ENCODE measurements at regions not wholly inside any gene's neighbourhood (a gene's known extent, or its start where the extent isn't known, plus 50 kb on each side); places are given as distances from the start of the nearest gene placed in this dataset.
A peak's percentile ranks its signal among the peaks of the same experiment; 100 is the strongest.

- TF ChIP-seq, protein P1, sequence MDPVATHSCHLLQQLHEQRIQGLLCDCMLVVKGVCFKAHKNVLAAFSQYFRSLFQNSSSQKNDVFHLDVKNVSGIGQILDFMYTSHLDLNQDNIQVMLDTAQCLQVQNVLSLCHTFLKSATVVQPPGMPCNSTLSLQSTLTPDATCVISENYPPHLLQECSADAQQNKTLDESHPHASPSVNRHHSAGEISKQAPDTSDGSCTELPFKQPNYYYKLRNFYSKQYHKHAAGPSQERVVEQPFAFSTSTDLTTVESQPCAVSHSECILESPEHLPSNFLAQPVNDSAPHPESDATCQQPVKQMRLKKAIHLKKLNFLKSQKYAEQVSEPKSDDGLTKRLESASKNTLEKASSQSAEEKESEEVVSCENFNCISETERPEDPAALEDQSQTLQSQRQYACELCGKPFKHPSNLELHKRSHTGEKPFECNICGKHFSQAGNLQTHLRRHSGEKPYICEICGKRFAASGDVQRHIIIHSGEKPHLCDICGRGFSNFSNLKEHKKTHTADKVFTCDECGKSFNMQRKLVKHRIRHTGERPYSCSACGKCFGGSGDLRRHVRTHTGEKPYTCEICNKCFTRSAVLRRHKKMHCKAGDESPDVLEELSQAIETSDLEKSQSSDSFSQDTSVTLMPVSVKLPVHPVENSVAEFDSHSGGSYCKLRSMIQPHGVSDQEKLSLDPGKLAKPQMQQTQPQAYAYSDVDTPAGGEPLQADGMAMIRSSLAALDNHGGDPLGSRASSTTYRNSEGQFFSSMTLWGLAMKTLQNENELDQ (tag by site-specific recombination; IDR thresholded peaks at IDR 0.05; ENCODE audit: low read depth), result no peak
- TF ChIP-seq SP7 (tag by site-specific recombination; IDR thresholded peaks at IDR 0.05) (peak; percentile 76; the same call in 1 of the 2 replicates), ZNF184 (tag by site-specific recombination; IDR thresholded peaks at IDR 0.05) (no peak), ZNF433 (tag by site-specific recombination; IDR thresholded peaks at IDR 0.05; ENCODE audit: low read depth) (no peak), ZNF530 (tag by site-specific recombination; IDR thresholded peaks at IDR 0.05; ENCODE audit: low read depth) (no peak), ZNF501 (tag by site-specific recombination; IDR thresholded peaks at IDR 0.05) (no peak), ZFP41 (tag by site-specific recombination; IDR thresholded peaks at IDR 0.05; ENCODE audit: borderline replicate concordance) (no peak), ZNF19 (tag by site-specific recombination; IDR thresholded peaks at IDR 0.05; ENCODE audit: low read depth) (no peak), ZNF274 (IDR thresholded peaks at IDR 0.05; ENCODE audit: low read length) (no peak), ZNF274 (tag by site-specific recombination; IDR thresholded peaks at IDR 0.05; ENCODE audit: borderline replicate concordance) (no peak), AEBP2 (tag by site-specific recombination; IDR thresholded peaks at IDR 0.05; ENCODE audit: borderline replicate concordance) (no peak), ZNF785 (tag by site-specific recombination; IDR thresholded peaks at IDR 0.05) (no peak), ZNF266 (tag by site-specific recombination; IDR thresholded peaks at IDR 0.05; ENCODE audit: low read depth) (no peak), ZNF391 (tag by site-specific recombination; IDR thresholded peaks at IDR 0.05; ENCODE audit: borderline replicate concordance, low read depth) (no peak), ZNF747 (tag by site-specific recombination; IDR thresholded peaks at IDR 0.05) (no peak), YY1 (tag by site-specific recombination; IDR thresholded peaks at IDR 0.05) (no peak), ZFP3 (tag by site-specific recombination; IDR thresholded peaks at IDR 0.05; ENCODE audit: low read depth) (no peak), ZEB2 (tag by site-specific recombination; IDR thresholded peaks at IDR 0.05) (peak; percentile 83), ZNF311 (tag by site-specific recombination; IDR thresholded peaks at IDR 0.05; ENCODE audit: borderline replicate concordance) (no peak), ZNF121 (tag by site-specific recombination; IDR thresholded peaks at IDR 0.05) (no peak), CTCF (tag by site-specific recombination; IDR thresholded peaks at IDR 0.05) (no peak), KLF9 (tag by site-specific recombination; IDR thresholded peaks at IDR 0.05; ENCODE audit: low read depth) (0 out of 2 replicates have a peak, but pooled peaks have one; percentile 26), ZNF18 (tag by site-specific recombination; IDR thresholded peaks at IDR 0.05) (no peak), ZNF398 (tag by site-specific recombination; IDR thresholded peaks at IDR 0.05) (no peak)
- TF ChIP-seq, protein P2, sequence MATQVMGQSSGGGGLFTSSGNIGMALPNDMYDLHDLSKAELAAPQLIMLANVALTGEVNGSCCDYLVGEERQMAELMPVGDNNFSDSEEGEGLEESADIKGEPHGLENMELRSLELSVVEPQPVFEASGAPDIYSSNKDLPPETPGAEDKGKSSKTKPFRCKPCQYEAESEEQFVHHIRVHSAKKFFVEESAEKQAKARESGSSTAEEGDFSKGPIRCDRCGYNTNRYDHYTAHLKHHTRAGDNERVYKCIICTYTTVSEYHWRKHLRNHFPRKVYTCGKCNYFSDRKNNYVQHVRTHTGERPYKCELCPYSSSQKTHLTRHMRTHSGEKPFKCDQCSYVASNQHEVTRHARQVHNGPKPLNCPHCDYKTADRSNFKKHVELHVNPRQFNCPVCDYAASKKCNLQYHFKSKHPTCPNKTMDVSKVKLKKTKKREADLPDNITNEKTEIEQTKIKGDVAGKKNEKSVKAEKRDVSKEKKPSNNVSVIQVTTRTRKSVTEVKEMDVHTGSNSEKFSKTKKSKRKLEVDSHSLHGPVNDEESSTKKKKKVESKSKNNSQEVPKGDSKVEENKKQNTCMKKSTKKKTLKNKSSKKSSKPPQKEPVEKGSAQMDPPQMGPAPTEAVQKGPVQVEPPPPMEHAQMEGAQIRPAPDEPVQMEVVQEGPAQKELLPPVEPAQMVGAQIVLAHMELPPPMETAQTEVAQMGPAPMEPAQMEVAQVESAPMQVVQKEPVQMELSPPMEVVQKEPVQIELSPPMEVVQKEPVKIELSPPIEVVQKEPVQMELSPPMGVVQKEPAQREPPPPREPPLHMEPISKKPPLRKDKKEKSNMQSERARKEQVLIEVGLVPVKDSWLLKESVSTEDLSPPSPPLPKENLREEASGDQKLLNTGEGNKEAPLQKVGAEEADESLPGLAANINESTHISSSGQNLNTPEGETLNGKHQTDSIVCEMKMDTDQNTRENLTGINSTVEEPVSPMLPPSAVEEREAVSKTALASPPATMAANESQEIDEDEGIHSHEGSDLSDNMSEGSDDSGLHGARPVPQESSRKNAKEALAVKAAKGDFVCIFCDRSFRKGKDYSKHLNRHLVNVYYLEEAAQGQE (tag by site-specific recombination; IDR thresholded peaks at IDR 0.05), result no peak
- TF ChIP-seq, protein P3, sequence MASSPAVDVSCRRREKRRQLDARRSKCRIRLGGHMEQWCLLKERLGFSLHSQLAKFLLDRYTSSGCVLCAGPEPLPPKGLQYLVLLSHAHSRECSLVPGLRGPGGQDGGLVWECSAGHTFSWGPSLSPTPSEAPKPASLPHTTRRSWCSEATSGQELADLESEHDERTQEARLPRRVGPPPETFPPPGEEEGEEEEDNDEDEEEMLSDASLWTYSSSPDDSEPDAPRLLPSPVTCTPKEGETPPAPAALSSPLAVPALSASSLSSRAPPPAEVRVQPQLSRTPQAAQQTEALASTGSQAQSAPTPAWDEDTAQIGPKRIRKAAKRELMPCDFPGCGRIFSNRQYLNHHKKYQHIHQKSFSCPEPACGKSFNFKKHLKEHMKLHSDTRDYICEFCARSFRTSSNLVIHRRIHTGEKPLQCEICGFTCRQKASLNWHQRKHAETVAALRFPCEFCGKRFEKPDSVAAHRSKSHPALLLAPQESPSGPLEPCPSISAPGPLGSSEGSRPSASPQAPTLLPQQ (tag by site-specific recombination; IDR thresholded peaks at IDR 0.05), result 0 out of 2 replicates have a peak, but pooled peaks have one; percentile 33
These were observed 353.1 kb downstream of the FOXL1 start (continued) for GRCh38 chr16:86931410-86931941.
